Karpas-422 (cell line): ENCODE measurements at regions not wholly inside any gene's neighbourhood (a gene's known extent, or its start where the extent isn't known, plus 50 kb on each side); places are given as distances from the start of the nearest gene placed in this dataset.

Source experiments
- DNase-seq: peaks from one replicate; pipeline ENCODE4 v3.0.0-alpha.2; 2015
- H2AFZ ChIP-seq: fragments of 200-600 bp; sonication (generic); 2 replicates; pipeline ENCODE4 v1.6.1; 2014; ENCODE audit warnings: antibody characterized with exemption, low read length, mixed read lengths
- H3K27ac ChIP-seq: fragments of 200-600 bp; sonication (generic); 2 replicates; pipeline ENCODE4 v1.5.1; 2014; ENCODE audit warnings: mild to moderate bottlenecking, low read length, moderate library complexity
- H3K27me3 ChIP-seq: fragments of 200-600 bp; sonication (generic); 2 replicates; pipeline ENCODE4 v1.6.1; 2014; ENCODE audit warnings: low read length, mixed read lengths
- H3K36me3 ChIP-seq: fragments of 200-600 bp; sonication (generic); 2 replicates; pipeline ENCODE4 v1.6.1; 2014; ENCODE audit warnings: low read length, mixed read lengths; ENCODE audit not compliant: insufficient read depth
- H3K4me1 ChIP-seq: fragments of 200-600 bp; sonication (generic); 2 replicates; pipeline ENCODE4 v1.6.1; 2014; ENCODE audit warnings: mild to moderate bottlenecking, low read length, mixed read lengths
- H3K4me2 ChIP-seq: fragments of 200-600 bp; sonication (generic); 2 replicates; pipeline ENCODE4 v1.6.1; 2014; ENCODE audit warnings: low read length, low read depth, mild to moderate bottlenecking; ENCODE audit not compliant: poor library complexity, severe bottlenecking
- H3K4me3 ChIP-seq: fragments of 200-600 bp; sonication (generic); 2 replicates; pipeline ENCODE4 v1.5.1; 2014; ENCODE audit warnings: mild to moderate bottlenecking, antibody characterized with exemption, low read length, mixed read lengths
- H3K79me2 ChIP-seq: fragments of 200-600 bp; sonication (generic); 2 replicates; pipeline ENCODE4 v1.6.1; 2014; ENCODE audit warnings: mild to moderate bottlenecking, low read length, mixed read lengths
- H3K9ac ChIP-seq: fragments of 200-600 bp; sonication (generic); 2 replicates; pipeline ENCODE4 v1.6.0; 2014; ENCODE audit warnings: low read length
- H3K9me2 ChIP-seq: fragments of 200-600 bp; sonication (generic), shearing (Covaris generic); replicated peaks from 2 replicates; pipeline ENCODE4 v1.6.0; 2014; ENCODE audit warnings: mild to moderate bottlenecking, low read length, moderate library complexity; ENCODE audit not compliant: insufficient read depth
- H3K9me3 ChIP-seq: fragments of 300-700, 200-600 bp; sonication (generic); 2 replicates; pipeline ENCODE4 v1.6.1; 2014; ENCODE audit warnings: low read length, mixed read lengths
- H4K20me1 ChIP-seq: fragments of 200-600 bp; sonication (generic); 2 replicates; pipeline ENCODE4 v1.6.1; 2014; ENCODE audit warnings: mild to moderate bottlenecking, antibody characterized with exemption, low read length, low read depth; ENCODE audit not compliant: insufficient read depth

GRCh38 chr7:21185653-21186265 lies 242.1 kb upstream of the SP4 start:
- H3K9ac ChIP-seq: no peak overlapping the region
- no peaks in the 10 kb centered on the region for H3K9me2 ChIP-seq
- H4K20me1 ChIP-seq: no peaks in the 10 kb centered on the region
- no peaks in the 10 kb centered on the region for H3K9me3 ChIP-seq
- H3K27ac ChIP-seq: no peak overlapping the region
- H3K4me1 ChIP-seq: no peaks in the 10 kb centered on the region
- H3K36me3 ChIP-seq: no peaks in the 10 kb centered on the region
- H3K27me3 ChIP-seq: no peaks in the 10 kb centered on the region
- no peak overlapping the region for H3K4me3 ChIP-seq
- no peak for DNase-seq
- no peak overlapping the region for H3K4me2 ChIP-seq
- no peak overlapping the region for H2AFZ ChIP-seq
- no peaks in the 10 kb centered on the region for H3K79me2 ChIP-seq

- H3K4me1 ChIP-seq: no peaks in the 10 kb centered on the region
- no peak overlapping the region for H3K9ac ChIP-seq
- no peaks in the 10 kb centered on the region for H3K9me2 ChIP-seq
- DNase-seq: no peak
- no peak overlapping the region for H3K4me2 ChIP-seq
- no peak overlapping the region for H3K4me3 ChIP-seq
- no peaks in the 10 kb centered on the region for H3K36me3 ChIP-seq
- H3K79me2 ChIP-seq: no peaks in the 10 kb centered on the region
- no peak overlapping the region for H3K27ac ChIP-seq
- no peaks in the 10 kb centered on the region for H3K27me3 ChIP-seq
- H2AFZ ChIP-seq: no peak overlapping the region
- H4K20me1 ChIP-seq: no peaks in the 10 kb centered on the region
- H3K9me3 ChIP-seq: no peaks in the 10 kb centered on the region
These were observed 236.4 kb upstream of the SP4 start for GRCh38 chr7:21191321-21192073.

GRCh38 chr7:21192657-21193056 lies 235.2 kb upstream of the SP4 start:
- DNase-seq: no peak
- H3K4me3 ChIP-seq: no peak overlapping the region
- H3K4me2 ChIP-seq: no peak overlapping the region
- no peaks in the 10 kb centered on the region for H3K36me3 ChIP-seq
- H4K20me1 ChIP-seq: no peaks in the 10 kb centered on the region
- no peaks in the 10 kb centered on the region for H3K79me2 ChIP-seq
- no peaks in the 10 kb centered on the region for H3K27me3 ChIP-seq
- H3K9me3 ChIP-seq: no peaks in the 10 kb centered on the region
- no peak overlapping the region for H2AFZ ChIP-seq
- H3K9ac ChIP-seq: no peak overlapping the region
- no peaks in the 10 kb centered on the region for H3K4me1 ChIP-seq
- no peaks in the 10 kb centered on the region for H3K9me2 ChIP-seq
- no peak overlapping the region for H3K27ac ChIP-seq

- Histone ChIP-seq H4K20me1 (no peaks in the 10 kb centered on the region), H3K9me3 (no peaks in the 10 kb centered on the region), H3K4me1 (no peaks in the 10 kb centered on the region), H3K9me2 (no peaks in the 10 kb centered on the region), H2AFZ (no peak overlapping the region), H3K4me3 (no peak overlapping the region), H3K36me3 (no peaks in the 10 kb centered on the region), H3K9ac (no peak overlapping the region), H3K4me2 (no peak overlapping the region), H3K79me2 (no peaks in the 10 kb centered on the region), H3K27ac (no peak overlapping the region), H3K27me3 (no peaks in the 10 kb centered on the region)
- DNase-seq: peak; percentile 24
These were observed 234.0 kb upstream of the SP4 start for GRCh38 chr7:21193895-21194294.

- DNase-seq: no peak
- no peaks in the 10 kb centered on the region for H3K27me3 ChIP-seq
These were observed 232.9 kb upstream of the SP4 start for GRCh38 chr7:21194936-21195335.

GRCh38 chr7:21198921-21199320 lies 229.0 kb upstream of the SP4 start:
- H3K9me2 ChIP-seq: no peaks in the 10 kb centered on the region
- H3K27ac ChIP-seq: no peak overlapping the region
- H3K36me3 ChIP-seq: no peaks in the 10 kb centered on the region
- H3K9ac ChIP-seq: no peak overlapping the region
- H4K20me1 ChIP-seq: no peaks in the 10 kb centered on the region
- H3K4me1 ChIP-seq: no peaks in the 10 kb centered on the region
- no peaks in the 10 kb centered on the region for H3K79me2 ChIP-seq
- H3K4me2 ChIP-seq: no peak overlapping the region
- no peak overlapping the region for H2AFZ ChIP-seq
- H3K4me3 ChIP-seq: no peak overlapping the region
- DNase-seq: no peak
- H3K27me3 ChIP-seq: no peaks in the 10 kb centered on the region
- H3K9me3 ChIP-seq: no peaks in the 10 kb centered on the region

More at GRCh38 chr7:21194936-21195335, 232.9 kb upstream of the SP4 start:
- Histone ChIP-seq H2AFZ (no peak overlapping the region), H3K9me3 (no peaks in the 10 kb centered on the region), H3K9me2 (no peaks in the 10 kb centered on the region), H3K27ac (no peak overlapping the region), H3K79me2 (no peaks in the 10 kb centered on the region), H3K9ac (no peak overlapping the region), H3K4me2 (no peak overlapping the region), H3K4me1 (no peaks in the 10 kb centered on the region), H3K4me3 (no peak overlapping the region), H3K36me3 (no peaks in the 10 kb centered on the region), H4K20me1 (no peaks in the 10 kb centered on the region)

- no peak for DNase-seq
- no peak overlapping the region for H3K9ac ChIP-seq
- H3K9me2 ChIP-seq: no peaks in the 10 kb centered on the region
- no peaks in the 10 kb centered on the region for H3K4me1 ChIP-seq
- no peak overlapping the region for H3K4me3 ChIP-seq
- H3K27ac ChIP-seq: no peak overlapping the region
- H3K9me3 ChIP-seq: no peaks in the 10 kb centered on the region
- H2AFZ ChIP-seq: no peak overlapping the region
- no peaks in the 10 kb centered on the region for H3K27me3 ChIP-seq
- no peaks in the 10 kb centered on the region for H4K20me1 ChIP-seq
- H3K4me2 ChIP-seq: no peak overlapping the region
- no peaks in the 10 kb centered on the region for H3K79me2 ChIP-seq
- no peaks in the 10 kb centered on the region for H3K36me3 ChIP-seq
These were observed 227.4 kb upstream of the SP4 start for GRCh38 chr7:21200503-21200902.

- DNase-seq: no peak
- Histone ChIP-seq H4K20me1 (no peaks in the 10 kb centered on the region), H3K9ac (no peak overlapping the region), H3K27me3 (no peaks in the 10 kb centered on the region), H3K9me2 (no peaks in the 10 kb centered on the region), H3K4me2 (no peak overlapping the region), H3K4me1 (no peaks in the 10 kb centered on the region), H3K79me2 (no peaks in the 10 kb centered on the region), H3K9me3 (no peaks in the 10 kb centered on the region), H3K36me3 (no peaks in the 10 kb centered on the region), H2AFZ (no peak overlapping the region), H3K27ac (no peak overlapping the region), H3K4me3 (no peak overlapping the region)
These were observed 213.2 kb upstream of the SP4 start for GRCh38 chr7:21214657-21215056.
